HUES48 (cell line): ENCODE measurements at regions not wholly inside any gene's neighbourhood (a gene's known extent, or its start where the extent isn't known, plus 50 kb on each side); places are given as distances from the start of the nearest gene placed in this dataset.

Experiments
- H3K27ac ChIP-seq: one replicate; pipeline ENCODE4 v1.7.0; 2013; ENCODE audit warnings: low read depth, low read length, inconsistent platforms
- H3K27me3 ChIP-seq: 2 replicates; pipeline ENCODE4 v1.6.1; 2013; ENCODE audit warnings: mild to moderate bottlenecking, low read length; ENCODE audit not compliant: control insufficient read depth, insufficient read depth
- H3K36me3 ChIP-seq: 2 replicates; pipeline ENCODE4 v1.6.1; 2013; ENCODE audit warnings: low read length; ENCODE audit not compliant: control insufficient read depth, insufficient read depth
- H3K4me1 ChIP-seq: 2 replicates; pipeline ENCODE4 v1.6.1; 2013; ENCODE audit warnings: mild to moderate bottlenecking, low read length; ENCODE audit not compliant: control insufficient read depth, insufficient read depth
- H3K4me3 ChIP-seq: 2 replicates; pipeline ENCODE4 v1.5.1; 2013; ENCODE audit warnings: mild to moderate bottlenecking, low read depth, low read length
- H3K9ac ChIP-seq: 2 replicates; pipeline ENCODE4 v1.6.1; 2013; ENCODE audit warnings: mild to moderate bottlenecking, low read depth, low read length, moderate library complexity
- H3K9me3 ChIP-seq: 2 replicates; pipeline ENCODE4 v1.6.1; 2013; ENCODE audit warnings: low read length; ENCODE audit not compliant: control insufficient read depth, insufficient read depth

- Histone ChIP-seq H3K9ac (no peak overlapping the region), H3K4me3 (no peak overlapping the region), H3K4me1 (no peaks in the 10 kb centered on the region), H3K27ac (no peak overlapping the region), H3K9me3 (no peaks in the 10 kb centered on the region), H3K36me3 (no peaks in the 10 kb centered on the region), H3K27me3 (no peaks in the 10 kb centered on the region)
Observed at GRCh38 chr2:122885436-122885835, 1130.0 kb downstream of the TSN start.

DNA sequence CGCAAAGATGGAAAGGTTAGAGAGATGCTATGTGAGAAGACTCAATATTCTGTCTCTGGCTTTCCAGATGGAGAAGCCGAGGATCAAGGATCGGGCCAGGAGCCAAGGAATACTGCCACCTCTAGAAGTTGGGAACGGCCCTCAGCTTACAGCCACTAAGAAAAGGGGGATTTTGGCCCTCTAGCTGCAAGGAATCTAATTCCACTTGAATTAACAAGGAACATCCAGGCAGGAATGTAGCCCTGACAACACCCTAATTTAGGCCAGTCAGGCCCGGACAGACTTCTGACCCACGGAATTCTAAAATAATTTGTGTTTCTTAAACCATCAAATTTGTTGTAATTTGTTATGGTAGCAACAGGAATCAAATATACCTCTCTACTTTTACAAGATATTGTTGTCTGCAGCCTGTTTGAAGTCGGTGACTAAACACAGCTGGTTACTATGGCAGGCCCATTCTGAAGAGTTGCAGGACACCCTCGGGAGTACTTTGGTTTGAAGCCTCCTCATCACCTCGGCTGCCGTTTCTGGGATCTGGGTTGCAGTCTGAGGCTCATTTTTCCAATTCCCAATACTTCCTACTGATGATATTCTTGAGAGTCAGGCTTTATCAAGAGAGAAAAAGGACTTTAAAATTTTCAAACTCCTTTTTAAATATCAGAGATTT is 1131.2 kb downstream of the TSN start:
- H3K27me3 ChIP-seq = no peaks in the 10 kb centered on the region
- no peaks in the 10 kb centered on the region for H3K4me1 ChIP-seq
- no peak overlapping the region for H3K27ac ChIP-seq
- no peaks in the 10 kb centered on the region for H3K9me3 ChIP-seq
- no peak overlapping the region for H3K9ac ChIP-seq
- H3K36me3 ChIP-seq = no peaks in the 10 kb centered on the region
- H3K4me3 ChIP-seq = no peak overlapping the region

- no peaks in the 10 kb centered on the region for H3K36me3 ChIP-seq
- H3K4me1 ChIP-seq = no peaks in the 10 kb centered on the region
- H3K27me3 ChIP-seq = no peaks in the 10 kb centered on the region
- no peak overlapping the region for H3K27ac ChIP-seq
- no peaks in the 10 kb centered on the region for H3K9me3 ChIP-seq
- H3K9ac ChIP-seq = no peak overlapping the region
- H3K4me3 ChIP-seq = no peak overlapping the region
Observed at GRCh38 chr2:122899614-122900013, 1125.5 kb upstream of the CNTNAP5 start.

GRCh38 chr2:122905431-122905830 is 1119.7 kb upstream of the CNTNAP5 start:
- Histone ChIP-seq H3K9ac (no peak overlapping the region), H3K4me1 (no peaks in the 10 kb centered on the region), H3K27me3 (no peaks in the 10 kb centered on the region), H3K4me3 (no peak overlapping the region), H3K27ac (no peak overlapping the region), H3K9me3 (no peaks in the 10 kb centered on the region), H3K36me3 (no peaks in the 10 kb centered on the region)

DNA sequence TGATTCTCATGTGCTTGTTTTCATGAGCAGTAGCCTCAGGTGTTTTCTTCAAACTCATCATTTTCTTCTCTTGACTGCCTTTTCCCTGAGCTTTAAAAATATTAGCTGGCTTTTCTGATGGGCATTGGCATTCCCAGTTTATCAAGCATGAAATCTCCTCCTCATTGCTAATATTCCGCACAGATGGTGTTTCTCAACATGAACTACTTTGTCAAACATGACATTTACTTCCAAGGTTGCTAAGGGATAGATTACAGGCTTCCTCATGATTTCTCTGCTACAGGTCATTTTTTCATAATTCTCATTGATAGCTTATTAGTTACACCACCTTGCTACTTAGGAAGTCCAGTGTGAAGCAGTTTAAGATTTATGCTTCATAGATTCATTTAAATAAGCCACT is 1116.9 kb upstream of the CNTNAP5 start:
- no peak overlapping the region for H3K27ac ChIP-seq

GRCh38 chr2:122927197-122927596 is 1097.9 kb upstream of the CNTNAP5 start:
- no peaks in the 10 kb centered on the region for H3K27me3 ChIP-seq
- H3K9ac ChIP-seq = no peak overlapping the region
- H3K9me3 ChIP-seq = peaks cover 25% of the 10 kb centered on the region
- no peaks in the 10 kb centered on the region for H3K36me3 ChIP-seq
- peaks cover 12% of the 10 kb centered on the region for H3K4me1 ChIP-seq
- H3K27ac ChIP-seq = peak overlapping the region; percentile 84
- no peak overlapping the region for H3K4me3 ChIP-seq

More for the DNA sequence above, 1116.9 kb upstream of the CNTNAP5 start:
- Histone ChIP-seq H3K27me3 (no peaks in the 10 kb centered on the region), H3K9me3 (no peaks in the 10 kb centered on the region), H3K36me3 (no peaks in the 10 kb centered on the region), H3K4me1 (no peaks in the 10 kb centered on the region), H3K4me3 (no peak overlapping the region), H3K9ac (no peak overlapping the region)

DNA sequence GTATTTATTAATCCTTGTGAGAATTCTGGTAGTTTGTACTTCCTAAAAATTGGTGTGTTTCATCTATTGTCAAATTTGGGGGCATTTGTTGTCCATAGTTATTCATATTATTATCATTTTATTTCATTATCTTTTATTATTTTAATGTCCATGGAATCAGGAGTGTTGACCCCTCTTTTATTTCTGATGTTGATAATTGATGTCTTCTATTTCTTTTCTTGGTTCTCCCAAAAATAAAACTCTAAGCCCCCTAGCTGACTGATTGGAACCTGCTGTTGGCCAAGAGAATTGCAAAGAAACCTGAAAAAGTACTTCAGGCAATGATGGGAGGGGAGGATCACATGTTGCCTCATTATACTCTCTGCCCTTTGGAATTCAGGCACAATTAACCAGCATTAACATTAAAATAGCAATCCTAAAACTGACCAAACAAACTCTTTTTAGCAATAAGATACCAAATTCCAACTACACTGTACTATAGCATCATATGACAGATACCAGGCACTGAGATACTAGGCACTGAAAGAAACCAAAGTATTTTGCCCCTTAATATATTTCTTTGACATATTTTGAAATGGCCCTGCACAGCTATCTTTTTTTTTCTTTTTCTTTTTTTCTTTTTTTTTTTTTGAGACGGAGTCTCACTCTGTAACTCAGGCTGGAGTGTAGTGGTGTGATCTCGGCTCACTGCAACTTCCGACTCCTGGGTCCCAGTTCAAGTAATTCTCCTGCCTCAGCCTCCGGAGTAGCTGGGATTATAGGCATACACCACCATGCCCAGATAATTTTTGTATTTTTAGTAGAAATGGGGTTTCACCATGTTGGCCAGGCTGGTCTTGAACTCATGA is 1097.2 kb upstream of the CNTNAP5 start:
- Histone ChIP-seq H3K4me3 (no peak overlapping the region), H3K27me3 (no peaks in the 10 kb centered on the region), H3K9me3 (peaks cover 25% of the 10 kb centered on the region), H3K9ac (no peak overlapping the region), H3K36me3 (no peaks in the 10 kb centered on the region), H3K4me1 (peaks cover 12% of the 10 kb centered on the region), H3K27ac (peak overlapping the region; percentile 84)

GRCh38 chr2:122929347-122929746 is 1095.7 kb upstream of the CNTNAP5 start:
- peaks cover 12% of the 10 kb centered on the region for H3K4me1 ChIP-seq
- H3K36me3 ChIP-seq = no peaks in the 10 kb centered on the region
- no peaks in the 10 kb centered on the region for H3K27me3 ChIP-seq
- no peak overlapping the region for H3K27ac ChIP-seq
- H3K9me3 ChIP-seq = peaks cover 21% of the 10 kb centered on the region
- H3K4me3 ChIP-seq = no peak overlapping the region
- H3K9ac ChIP-seq = no peak overlapping the region

DNA sequence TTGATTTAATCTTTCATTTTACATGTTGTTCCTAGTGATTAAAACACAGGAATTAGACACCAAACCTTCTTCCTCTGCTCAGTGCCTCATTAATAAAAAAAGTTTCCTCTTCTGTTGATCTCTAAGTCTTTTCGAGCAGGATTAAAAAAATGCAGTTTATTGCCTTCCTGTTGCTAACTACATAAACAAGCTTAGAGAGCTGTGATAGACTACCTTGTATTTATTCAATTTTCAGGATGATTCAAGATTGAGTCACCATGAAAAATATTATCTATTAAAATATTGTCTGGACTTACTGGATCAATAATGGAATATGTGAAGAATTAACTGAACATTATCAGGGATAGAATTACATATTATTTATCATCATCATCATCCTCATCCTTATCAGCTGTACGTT is 1089.6 kb upstream of the CNTNAP5 start:
- no peaks in the 10 kb centered on the region for H3K27me3 ChIP-seq
- H3K9me3 ChIP-seq = no peaks in the 10 kb centered on the region
- H3K4me1 ChIP-seq = no peaks in the 10 kb centered on the region
- no peak overlapping the region for H3K4me3 ChIP-seq
- H3K27ac ChIP-seq = no peak overlapping the region
- H3K36me3 ChIP-seq = no peaks in the 10 kb centered on the region
- no peak overlapping the region for H3K9ac ChIP-seq

DNA sequence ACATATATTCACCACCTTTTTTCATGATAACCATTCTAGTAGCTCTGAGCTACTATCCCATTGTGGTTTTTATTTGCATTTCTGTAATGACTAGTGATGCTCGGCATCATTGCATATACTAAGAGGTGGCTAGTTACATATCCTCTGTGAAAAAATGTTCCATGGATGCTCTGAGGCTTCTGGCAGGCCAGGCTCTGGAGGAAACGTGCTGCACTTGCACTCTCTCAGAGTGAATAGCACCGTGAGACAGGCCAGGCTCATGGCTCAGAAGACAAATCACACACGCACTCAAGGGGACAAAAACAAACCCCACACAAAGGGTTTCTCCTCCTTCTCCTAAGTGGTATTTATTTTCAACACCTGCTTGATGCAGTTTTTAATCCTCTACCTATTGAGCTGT is 1085.3 kb upstream of the CNTNAP5 start:
- Histone ChIP-seq H3K27ac (no peak overlapping the region), H3K4me1 (no peaks in the 10 kb centered on the region), H3K9ac (no peak overlapping the region), H3K4me3 (no peak overlapping the region), H3K27me3 (no peaks in the 10 kb centered on the region), H3K9me3 (no peaks in the 10 kb centered on the region), H3K36me3 (no peaks in the 10 kb centered on the region)

DNA sequence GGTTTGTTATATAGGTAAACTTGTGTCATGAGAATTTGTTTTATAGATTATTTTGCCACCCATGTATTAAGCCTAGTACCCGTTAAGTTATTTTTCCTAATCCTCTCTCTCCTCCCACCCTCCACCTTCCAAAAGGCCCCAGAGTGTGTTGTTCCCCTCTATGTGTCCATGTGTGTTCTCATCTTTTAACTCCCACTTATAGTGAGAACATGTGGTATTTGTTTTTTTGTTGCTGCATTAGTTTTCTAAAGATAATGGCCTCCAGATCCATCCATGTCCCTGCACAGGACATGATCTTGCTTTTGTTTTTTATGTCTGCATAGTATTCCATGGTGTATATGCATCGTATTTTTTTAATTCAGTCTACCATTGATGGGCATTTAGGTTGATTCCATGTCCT is 1075.6 kb upstream of the CNTNAP5 start:
- Histone ChIP-seq H3K27me3 (no peaks in the 10 kb centered on the region), H3K9me3 (no peaks in the 10 kb centered on the region), H3K27ac (no peak overlapping the region), H3K36me3 (no peaks in the 10 kb centered on the region), H3K4me3 (no peak overlapping the region), H3K9ac (no peak overlapping the region), H3K4me1 (no peaks in the 10 kb centered on the region)
